ENCODE measurements at regions not wholly inside any gene's neighbourhood (a gene's known extent, or its start where the extent isn't known, plus 50 kb on each side); places are given as distances from the start of the nearest gene placed in this dataset.

DNA sequence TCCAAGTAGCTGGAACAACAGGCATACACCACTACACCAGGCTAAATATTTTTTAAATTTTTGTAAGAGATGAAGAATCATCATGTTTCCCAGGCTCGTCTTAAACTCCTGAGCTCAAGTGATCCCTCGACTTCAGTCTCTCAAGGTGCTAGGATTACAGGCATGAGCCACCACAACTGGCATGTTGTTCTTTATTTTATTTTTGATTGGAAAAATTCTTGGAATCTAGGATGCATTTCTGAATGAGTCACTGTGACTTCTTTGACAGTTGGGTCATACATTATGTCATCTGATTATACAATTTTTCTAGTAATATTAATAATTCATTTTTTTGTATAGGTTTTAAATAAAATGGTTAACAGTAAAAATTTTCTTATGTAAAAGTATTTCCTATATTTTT, 870.2 kb downstream of the SI start:
- POLR2A ChIA-PET, result no interaction called here
- Mint-ChIP-seq H3K9me3 (ENCODE audit: insufficient read depth) (peaks cover 3% of the 10 kb centered on the region), H3K4me3 (no peak overlapping the region), H3K27ac (no peak overlapping the region), H3K27me3 (ENCODE audit: low read depth) (no peaks in the 10 kb centered on the region), H3K36me3 (ENCODE audit: low read depth) (no peaks in the 10 kb centered on the region), H3K4me1 (ENCODE audit: low read depth) (no peaks in the 10 kb centered on the region)
- DNase-seq (no peak), ATAC-seq (no peak)
- CTCF ChIA-PET, result no interaction called here

DNA sequence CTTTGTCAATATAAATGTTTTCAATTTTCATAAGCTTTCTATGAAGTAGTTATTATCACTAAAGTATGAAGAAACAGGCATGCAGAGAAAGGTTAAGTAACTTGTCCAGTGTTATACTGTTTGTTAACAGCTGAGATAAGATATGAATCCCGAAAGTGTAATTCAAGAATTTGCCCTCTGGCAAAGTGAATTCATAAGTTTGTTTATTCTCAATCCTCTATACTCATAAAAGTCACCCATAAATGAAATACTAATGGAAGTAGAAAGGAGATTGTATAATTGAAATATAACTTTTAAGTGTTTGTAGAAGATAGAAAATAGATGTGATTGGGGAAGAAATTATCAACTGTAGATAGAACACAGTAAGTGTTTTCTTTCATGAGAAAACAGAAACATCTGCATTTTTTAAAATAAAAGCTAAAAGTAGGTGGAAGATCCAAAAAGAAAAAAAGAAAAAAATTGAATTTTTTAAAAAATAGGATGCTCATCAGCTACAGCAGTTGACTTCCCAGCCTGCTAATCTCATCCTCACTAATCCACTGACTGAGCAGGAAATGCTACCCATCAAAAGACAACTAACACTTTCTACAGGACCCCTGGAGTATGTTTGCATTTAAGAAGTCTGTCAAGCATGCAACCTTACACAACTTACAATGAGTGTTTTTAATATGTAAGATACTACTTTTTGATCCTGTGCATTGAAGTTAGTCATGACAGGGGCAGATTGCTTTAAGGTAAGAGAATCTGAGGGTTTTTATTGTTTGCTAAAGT, 878.1 kb downstream of the SI start:
- CTCF ChIA-PET, result no interaction called here
- no peak overlapping the region for H3K27ac Mint-ChIP-seq
- no peaks in the 10 kb centered on the region for H3K27me3 Mint-ChIP-seq (ENCODE audit: low read depth)
- ATAC-seq (no peak), DNase-seq (no peak)
- peaks cover 4% of the 10 kb centered on the region for H3K9me3 Mint-ChIP-seq (ENCODE audit: insufficient read depth)
- POLR2A ChIA-PET, result no interaction called here
- H3K36me3 Mint-ChIP-seq (ENCODE audit: low read depth), result no peaks in the 10 kb centered on the region
- no peaks in the 10 kb centered on the region for H3K4me1 Mint-ChIP-seq (ENCODE audit: low read depth)
- no peak overlapping the region for H3K4me3 Mint-ChIP-seq

- H3K9me3 Mint-ChIP-seq (ENCODE audit: insufficient read depth), result peaks cover 4% of the 10 kb centered on the region
- no peak overlapping the region for H3K4me3 Mint-ChIP-seq
- DNase-seq (no peak), ATAC-seq (no peak)
- POLR2A ChIA-PET, result no interaction called here
- CTCF ChIA-PET, result no interaction called here
- H3K36me3 Mint-ChIP-seq (ENCODE audit: low read depth), result no peaks in the 10 kb centered on the region
- H3K27ac Mint-ChIP-seq, result no peak overlapping the region
- no peaks in the 10 kb centered on the region for H3K27me3 Mint-ChIP-seq (ENCODE audit: low read depth)
- no peaks in the 10 kb centered on the region for H3K4me1 Mint-ChIP-seq (ENCODE audit: low read depth)
Observed at GRCh38 chr3:164196477-164196876, 881.8 kb downstream of the SI start.

- ChIA-PET POLR2A (no interaction called here), CTCF (no interaction called here)
- no peaks in the 10 kb centered on the region for H3K4me1 Mint-ChIP-seq (ENCODE audit: low read depth)
- ATAC-seq, result no peak
- no peak for DNase-seq
- H3K27me3 Mint-ChIP-seq (ENCODE audit: low read depth), result no peaks in the 10 kb centered on the region
- H3K27ac Mint-ChIP-seq, result no peak overlapping the region
- H3K36me3 Mint-ChIP-seq (ENCODE audit: low read depth), result no peaks in the 10 kb centered on the region
- no peak overlapping the region for H3K4me3 Mint-ChIP-seq
- H3K9me3 Mint-ChIP-seq (ENCODE audit: insufficient read depth), result peaks cover 4% of the 10 kb centered on the region
Observed at GRCh38 chr3:164194842-164195241, 883.5 kb downstream of the SI start.

DNA sequence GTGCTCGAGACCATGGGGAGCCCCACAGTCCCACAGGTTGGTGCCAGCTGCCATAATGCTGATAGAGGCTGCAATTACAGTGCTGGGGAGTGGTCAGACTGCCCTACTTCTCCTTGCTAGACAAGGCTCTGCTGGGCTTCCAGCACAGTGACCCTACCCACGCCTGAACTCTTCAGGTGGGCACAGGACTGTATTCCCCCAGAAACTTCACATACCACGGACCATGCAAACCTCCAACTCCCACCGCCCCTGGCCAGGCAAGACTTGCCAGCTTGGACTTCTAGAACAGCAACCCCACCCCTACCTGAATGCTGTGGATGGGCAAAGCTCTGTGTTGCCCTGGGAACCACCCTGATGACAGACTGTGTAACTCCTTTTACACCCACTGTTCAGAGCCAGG, 885.3 kb downstream of the SI start:
- Mint-ChIP-seq H3K27me3 (ENCODE audit: low read depth) (no peaks in the 10 kb centered on the region), H3K36me3 (ENCODE audit: low read depth) (no peaks in the 10 kb centered on the region), H3K4me1 (ENCODE audit: low read depth) (no peaks in the 10 kb centered on the region), H3K4me3 (no peak overlapping the region), H3K27ac (no peak overlapping the region), H3K9me3 (ENCODE audit: insufficient read depth) (peaks cover 4% of the 10 kb centered on the region)
- ChIA-PET POLR2A (no interaction called here), CTCF (no interaction called here)
- no peak for ATAC-seq
- no peak for DNase-seq

- H3K27me3 Mint-ChIP-seq (ENCODE audit: low read depth), result no peaks in the 10 kb centered on the region
- DNase-seq (no peak), ATAC-seq (no peak)
- CTCF ChIA-PET, result no interaction called here
- peaks cover 1% of the 10 kb centered on the region for H3K9me3 Mint-ChIP-seq (ENCODE audit: insufficient read depth)
- no peaks in the 10 kb centered on the region for H3K4me1 Mint-ChIP-seq (ENCODE audit: low read depth)
- no peaks in the 10 kb centered on the region for H3K36me3 Mint-ChIP-seq (ENCODE audit: low read depth)
- POLR2A ChIA-PET, result no interaction called here
- H3K27ac Mint-ChIP-seq, result no peak overlapping the region
- H3K4me3 Mint-ChIP-seq, result no peak overlapping the region
Observed at GRCh38 chr3:164190566-164190965, 887.7 kb downstream of the SI start.

DNA sequence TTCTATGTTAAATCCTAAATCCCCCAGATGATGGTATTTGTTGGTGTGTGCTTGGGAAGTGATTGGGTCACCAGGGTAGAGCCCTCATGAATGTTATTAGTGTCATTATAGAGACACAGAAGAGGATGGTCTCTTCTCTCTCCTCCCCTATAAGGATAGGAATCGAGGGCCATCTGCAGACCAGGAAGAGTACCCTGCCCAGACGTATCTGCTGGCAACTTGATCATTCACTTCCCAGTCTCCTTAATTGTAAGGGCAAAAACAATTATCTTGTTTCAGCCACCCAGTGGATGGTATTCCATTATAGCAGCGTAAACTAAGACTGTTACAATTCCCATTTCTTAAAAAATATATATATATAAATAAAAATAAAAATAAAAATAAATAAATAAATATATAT, 892.2 kb downstream of the SI start:
- no peak for DNase-seq
- Mint-ChIP-seq H3K36me3 (ENCODE audit: low read depth) (no peaks in the 10 kb centered on the region), H3K4me3 (no peak overlapping the region), H3K4me1 (ENCODE audit: low read depth) (no peaks in the 10 kb centered on the region), H3K27ac (no peak overlapping the region), H3K27me3 (ENCODE audit: low read depth) (no peaks in the 10 kb centered on the region), H3K9me3 (ENCODE audit: insufficient read depth) (peaks cover 14% of the 10 kb centered on the region)
- ChIA-PET POLR2A (no interaction called here), CTCF (no interaction called here)
- no peak for ATAC-seq

- Mint-ChIP-seq H3K27me3 (ENCODE audit: low read depth) (no peaks in the 10 kb centered on the region), H3K4me1 (ENCODE audit: low read depth) (no peaks in the 10 kb centered on the region), H3K9me3 (ENCODE audit: insufficient read depth) (peaks cover 17% of the 10 kb centered on the region), H3K36me3 (ENCODE audit: low read depth) (no peaks in the 10 kb centered on the region), H3K27ac (no peak overlapping the region), H3K4me3 (no peak overlapping the region)
- ChIA-PET CTCF (no interaction called here), POLR2A (no interaction called here)
- DNase-seq (no peak), ATAC-seq (no peak)
Observed at GRCh38 chr3:164179110-164179774, 899.1 kb downstream of the SI start.

GRCh38 chr3:164174059-164174458, 904.2 kb downstream of the SI start:
- CTCF ChIA-PET, result no interaction called here
- DNase-seq, result no peak
- H3K9me3 Mint-ChIP-seq (ENCODE audit: insufficient read depth), result peaks cover 3% of the 10 kb centered on the region

GRCh38 chr3:164155400-164155799, 922.9 kb downstream of the SI start:
- CTCF ChIA-PET, result no interaction called here

More at GRCh38 chr3:164174059-164174458, 904.2 kb downstream of the SI start:
- Mint-ChIP-seq H3K27me3 (ENCODE audit: low read depth) (no peaks in the 10 kb centered on the region), H3K4me1 (ENCODE audit: low read depth) (no peaks in the 10 kb centered on the region), H3K36me3 (ENCODE audit: low read depth) (no peaks in the 10 kb centered on the region), H3K4me3 (no peak overlapping the region), H3K27ac (no peak overlapping the region)
- ATAC-seq, result no peak
- POLR2A ChIA-PET, result no interaction called here

DNA sequence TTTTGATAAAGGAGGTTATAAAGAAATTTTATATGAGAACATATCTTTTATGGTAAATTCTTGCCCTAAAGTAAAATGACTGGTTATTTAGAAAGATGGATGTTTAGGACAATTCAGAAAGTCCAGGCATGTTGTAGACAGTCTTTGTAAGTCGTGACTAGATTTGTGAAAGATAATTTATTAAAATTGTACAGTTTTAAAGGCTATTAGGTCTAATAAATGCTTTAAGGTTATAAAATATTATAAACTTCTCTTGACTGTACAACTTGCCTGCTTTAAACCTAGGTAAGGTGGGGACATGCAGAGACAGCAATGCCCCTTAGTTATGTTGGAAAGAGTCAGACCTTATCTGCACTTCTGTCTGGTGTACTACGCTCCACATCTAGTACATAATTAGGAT, 933.5 kb downstream of the SI start:
- DNase-seq, result no peak
- CTCF ChIA-PET, result no interaction called here

More at GRCh38 chr3:164155400-164155799, 922.9 kb downstream of the SI start:
- H3K9me3 Mint-ChIP-seq (ENCODE audit: insufficient read depth), result peaks cover 17% of the 10 kb centered on the region
- H3K36me3 Mint-ChIP-seq (ENCODE audit: low read depth), result no peaks in the 10 kb centered on the region
- DNase-seq (no peak), ATAC-seq (no peak)
- no peaks in the 10 kb centered on the region for H3K4me1 Mint-ChIP-seq (ENCODE audit: low read depth)
- no peaks in the 10 kb centered on the region for H3K27me3 Mint-ChIP-seq (ENCODE audit: low read depth)
- no peak overlapping the region for H3K27ac Mint-ChIP-seq
- POLR2A ChIA-PET, result no interaction called here
- H3K4me3 Mint-ChIP-seq, result no peak overlapping the region

GRCh38 chr3:164132878-164133277, 945.4 kb downstream of the SI start:
- Mint-ChIP-seq H3K4me3 (no peak overlapping the region), H3K36me3 (ENCODE audit: low read depth) (no peaks in the 10 kb centered on the region), H3K27ac (no peak overlapping the region), H3K4me1 (ENCODE audit: low read depth) (no peaks in the 10 kb centered on the region), H3K27me3 (ENCODE audit: low read depth) (no peaks in the 10 kb centered on the region), H3K9me3 (ENCODE audit: insufficient read depth) (peaks cover 16% of the 10 kb centered on the region)
- ATAC-seq (no peak), DNase-seq (no peak)
- ChIA-PET CTCF (no interaction called here), POLR2A (no interaction called here)

More for the DNA sequence above, 933.5 kb downstream of the SI start:
- ATAC-seq, result no peak
- POLR2A ChIA-PET, result no interaction called here
- H3K27ac Mint-ChIP-seq, result no peak overlapping the region
- H3K36me3 Mint-ChIP-seq (ENCODE audit: low read depth), result no peaks in the 10 kb centered on the region
- no peaks in the 10 kb centered on the region for H3K27me3 Mint-ChIP-seq (ENCODE audit: low read depth)
- H3K4me1 Mint-ChIP-seq (ENCODE audit: low read depth), result no peaks in the 10 kb centered on the region
- peaks cover 35% of the 10 kb centered on the region for H3K9me3 Mint-ChIP-seq (ENCODE audit: insufficient read depth)
- no peak overlapping the region for H3K4me3 Mint-ChIP-seq

Measured in activated CD8-positive, alpha-beta T cell treated with anti-CD3 and anti-CD28 coated beads, Interleukin-2, amount 10 ng/mL, durations not matched to agents 7 days and 5 days (primary cell).